D721Med (cell line): ENCODE measurements at regions not wholly inside any gene's neighbourhood (a gene's known extent, or its start where the extent isn't known, plus 50 kb on each side); places are given as distances from the start of the nearest gene placed in this dataset.
A peak's percentile ranks its signal among the peaks of the same experiment; 100 is the strongest.

Experiments used
- DNase-seq: peaks from one replicate; pipeline ENCODE4 v3.0.0; 2011; ENCODE audit warnings: low spot score; ENCODE audit not compliant: insufficient read length
- FAIRE-seq: peaks from 2 replicates; lab custom pipeline; 2011; peaks lifted over from hg19 to GRCh38; lab: Jason Lieb, UNC
- TF ChIP-seq, protein P1 (sequence below): IDR thresholded peaks from 2 replicates; pipeline ENCODE4 v1.5.1; 2012; ENCODE audit warnings: mild to moderate bottlenecking, control low read depth; ENCODE audit not compliant: insufficient read depth; ENCODE audit errors: missing control alignments

DNA sequence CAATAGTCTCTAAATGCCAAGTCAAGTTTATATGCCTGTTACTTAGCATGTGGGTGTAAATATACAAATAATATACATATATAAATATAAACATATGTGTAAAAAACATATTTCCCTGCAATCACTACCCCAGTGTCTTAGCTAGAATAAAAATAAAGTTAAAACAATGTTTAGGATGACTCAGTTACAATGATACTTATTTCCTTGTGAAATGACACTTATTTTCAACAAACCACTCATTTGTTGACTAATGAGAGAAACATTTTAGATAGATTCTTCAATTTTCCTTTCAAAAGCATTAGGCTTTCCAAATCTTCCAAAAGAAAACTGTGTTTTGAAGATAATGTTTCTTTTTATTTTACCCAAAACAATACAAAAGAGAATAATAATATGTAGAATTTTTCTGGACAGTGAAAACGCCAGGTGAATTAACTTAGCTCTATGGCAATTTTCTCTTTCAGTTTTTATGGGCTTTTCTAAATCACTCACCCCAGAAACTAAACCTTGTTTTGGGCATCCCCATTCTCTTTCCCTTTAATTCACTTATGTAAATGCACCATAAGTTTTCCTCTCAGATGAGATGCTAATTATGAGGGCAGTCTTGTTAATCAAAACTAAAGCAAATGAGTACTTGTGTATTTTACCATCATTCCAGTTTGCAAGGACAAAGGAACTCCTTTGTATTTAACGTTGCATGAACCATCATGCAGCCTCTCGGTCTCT, 465.9 kb downstream of the BCAT1 start:
- TF ChIP-seq, protein P1, sequence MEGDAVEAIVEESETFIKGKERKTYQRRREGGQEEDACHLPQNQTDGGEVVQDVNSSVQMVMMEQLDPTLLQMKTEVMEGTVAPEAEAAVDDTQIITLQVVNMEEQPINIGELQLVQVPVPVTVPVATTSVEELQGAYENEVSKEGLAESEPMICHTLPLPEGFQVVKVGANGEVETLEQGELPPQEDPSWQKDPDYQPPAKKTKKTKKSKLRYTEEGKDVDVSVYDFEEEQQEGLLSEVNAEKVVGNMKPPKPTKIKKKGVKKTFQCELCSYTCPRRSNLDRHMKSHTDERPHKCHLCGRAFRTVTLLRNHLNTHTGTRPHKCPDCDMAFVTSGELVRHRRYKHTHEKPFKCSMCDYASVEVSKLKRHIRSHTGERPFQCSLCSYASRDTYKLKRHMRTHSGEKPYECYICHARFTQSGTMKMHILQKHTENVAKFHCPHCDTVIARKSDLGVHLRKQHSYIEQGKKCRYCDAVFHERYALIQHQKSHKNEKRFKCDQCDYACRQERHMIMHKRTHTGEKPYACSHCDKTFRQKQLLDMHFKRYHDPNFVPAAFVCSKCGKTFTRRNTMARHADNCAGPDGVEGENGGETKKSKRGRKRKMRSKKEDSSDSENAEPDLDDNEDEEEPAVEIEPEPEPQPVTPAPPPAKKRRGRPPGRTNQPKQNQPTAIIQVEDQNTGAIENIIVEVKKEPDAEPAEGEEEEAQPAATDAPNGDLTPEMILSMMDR, result no peak
- DNase-seq (no peak), FAIRE-seq (peak; percentile 84)

DNA sequence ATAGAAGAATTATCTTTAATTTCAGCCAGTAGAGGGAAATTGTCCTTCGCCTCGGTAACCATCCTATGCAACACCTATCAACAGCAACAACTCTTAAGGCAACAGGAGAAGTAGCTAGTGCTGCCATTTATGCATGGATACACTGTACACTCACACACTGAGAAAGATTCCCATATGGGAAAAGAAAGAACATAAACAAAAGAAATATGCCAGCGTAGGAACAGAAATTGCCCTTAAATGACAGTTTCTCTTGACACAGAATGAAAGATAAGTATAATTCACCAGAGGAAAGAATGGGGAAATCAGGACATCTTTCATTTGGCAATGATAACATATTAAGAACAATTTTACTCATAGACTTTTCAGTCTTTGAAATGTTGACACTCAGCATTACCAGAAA, 466.9 kb downstream of the BCAT1 start:
- no peak for DNase-seq
- TF ChIP-seq, protein P1, result no peak

GRCh38 chr12:24480766-24481449, 468.0 kb downstream of the BCAT1 start:
- DNase-seq, result no peak
- TF ChIP-seq, protein P1, result no peak
- FAIRE-seq, result no peak

More for the DNA sequence above, 466.9 kb downstream of the BCAT1 start:
- no peak for FAIRE-seq

DNA sequence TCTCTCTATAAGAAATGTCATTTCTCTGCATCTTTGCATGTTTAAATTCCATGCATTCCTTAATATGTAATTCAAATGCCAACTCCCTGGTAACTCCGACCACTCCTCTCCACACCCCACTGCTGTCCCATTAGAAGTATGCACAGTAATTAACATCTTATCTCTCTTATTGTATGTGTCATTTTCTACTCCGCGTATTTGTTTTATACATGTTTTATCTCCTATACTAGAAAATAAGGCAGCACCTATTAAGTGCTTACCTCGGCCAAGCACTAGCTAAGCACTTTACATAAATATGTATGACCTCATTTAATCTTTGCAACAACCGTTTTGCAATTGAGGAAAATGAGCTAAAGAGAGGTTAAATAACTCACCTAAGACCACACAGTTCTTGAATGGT, 469.8 kb downstream of the BCAT1 start:
- TF ChIP-seq, protein P1, result no peak
- DNase-seq, result no peak
- no peak for FAIRE-seq

DNA sequence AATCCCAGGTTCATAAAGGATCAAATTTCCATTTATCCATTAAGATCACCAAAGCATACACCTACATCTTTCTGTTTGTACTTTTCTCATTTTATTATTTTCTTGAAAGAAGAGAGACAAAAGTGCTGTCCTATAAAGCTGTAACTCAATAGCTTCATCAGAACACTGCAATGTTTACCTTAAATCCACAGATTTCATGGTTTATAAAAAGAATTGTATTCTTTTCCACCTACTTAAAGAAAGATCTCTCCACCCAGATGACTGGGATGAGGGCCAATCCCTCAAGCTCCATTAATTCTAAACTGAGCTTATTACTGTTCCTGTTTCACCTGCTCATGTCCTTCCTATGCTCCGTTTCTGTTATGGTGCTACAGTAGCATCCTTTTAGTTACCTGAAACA, 470.6 kb downstream of the BCAT1 start:
- FAIRE-seq, result peak; percentile 21
- DNase-seq, result no peak
- TF ChIP-seq, protein P1, result no peak

DNA sequence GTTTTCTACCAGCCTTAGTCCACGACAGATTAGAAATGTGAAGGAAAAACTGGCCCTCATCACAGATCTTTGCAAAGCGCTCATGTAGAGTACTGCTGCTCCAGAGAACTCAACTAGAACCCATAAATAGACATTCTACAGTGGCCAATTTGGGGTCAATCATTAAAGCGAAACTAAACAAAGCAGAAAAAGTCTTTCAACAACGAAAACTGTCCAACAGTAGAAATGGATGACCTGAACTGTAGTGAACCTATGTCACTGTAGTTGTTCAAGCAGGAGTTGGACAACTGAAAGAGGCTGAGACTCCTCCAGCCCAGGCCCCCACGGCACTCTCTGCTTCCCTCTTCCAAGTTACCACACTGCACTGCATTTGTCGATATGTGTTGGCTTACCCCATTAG, 472.6 kb downstream of the BCAT1 start:
- no peak for FAIRE-seq
- TF ChIP-seq, protein P1, result no peak

GRCh38 chr12:24475337-24475736, 473.6 kb downstream of the BCAT1 start:
- FAIRE-seq (no peak), DNase-seq (no peak)
- TF ChIP-seq, protein P1, result no peak

More for the DNA sequence above, 472.6 kb downstream of the BCAT1 start:
- no peak for DNase-seq
